ENCODE measurements at regions not wholly inside any gene's neighbourhood (a gene's known extent, or its start where the extent isn't known, plus 50 kb on each side); places are given as distances from the start of the nearest gene placed in this dataset.

GRCh38 chr10:113407218-113407617 is 145.6 kb upstream of the HABP2 start:
- no peak for ATAC-seq
- 59 to 75% methylated on average over 7 of the region's 7 CpGs for WGBS, 2 donors

GRCh38 chr10:113409175-113409574 is 143.7 kb upstream of the HABP2 start:
- 85 to 92% methylated on average over 5 to 9 of the region's 10 CpGs for WGBS, 2 donors
- Histone ChIP-seq H3K4me3 (no peak overlapping the region), H3K9me3 (no peaks in the 10 kb centered on the region), H3K27me3 (no peaks in the 10 kb centered on the region), H3K27ac (no peak overlapping the region), H3K4me1 (no peaks in the 10 kb centered on the region), H3K36me3 (replicated peaks in 1 of 2; ENCODE audit: insufficient read depth in 1 of 2, low read depth in 2 of 2) (no peaks in the 10 kb centered on the region)
- intact Hi-C loops (cut with DNase I), result no loop called here
- ATAC-seq (no peak), DNase-seq (no peak)
- TF ChIP-seq POLR2A (IDR thresholded peaks at IDR 0.05) (no peak), CTCF (IDR thresholded peaks at IDR 0.05) (no peak)

More at GRCh38 chr10:113407218-113407617, 145.6 kb upstream of the HABP2 start:
- Histone ChIP-seq H3K27me3 (no peaks in the 10 kb centered on the region), H3K4me3 (no peak overlapping the region), H3K27ac (no peak overlapping the region), H3K9me3 (no peaks in the 10 kb centered on the region), H3K4me1 (no peaks in the 10 kb centered on the region), H3K36me3 (replicated peaks in 1 of 2; ENCODE audit: insufficient read depth in 1 of 2, low read depth in 2 of 2) (no peaks in the 10 kb centered on the region)
- TF ChIP-seq POLR2A (IDR thresholded peaks at IDR 0.05) (no peak), CTCF (IDR thresholded peaks at IDR 0.05) (no peak)
- DNase-seq, result no peak
- intact Hi-C loops (cut with DNase I), result no loop called here

- H3K9me3 ChIP-seq, result no peaks in the 10 kb centered on the region
These were observed 142.2 kb upstream of the HABP2 start for GRCh38 chr10:113410618-113411017.

GRCh38 chr10:113411456-113411855 is 141.4 kb upstream of the HABP2 start:
- Histone ChIP-seq H3K27me3 (no peaks in the 10 kb centered on the region), H3K9me3 (no peaks in the 10 kb centered on the region), H3K4me1 (no peaks in the 10 kb centered on the region), H3K4me3 (no peak overlapping the region), H3K36me3 (replicated peaks in 1 of 2; ENCODE audit: insufficient read depth in 1 of 2, low read depth in 2 of 2) (no peaks in the 10 kb centered on the region), H3K27ac (no peak overlapping the region)
- TF ChIP-seq POLR2A (IDR thresholded peaks at IDR 0.05), result no peak
- TF ChIP-seq CTCF (IDR thresholded peaks at IDR 0.05), result no peak
- ATAC-seq, result no peak
- intact Hi-C loops (cut with DNase I), result no loop called here
- 39 to 44% methylated on average over 5 of the region's 5 CpGs for WGBS, 2 donors
- DNase-seq, result no peak

More at GRCh38 chr10:113410618-113411017, 142.2 kb upstream of the HABP2 start:
- no peaks in the 10 kb centered on the region for H3K36me3 ChIP-seq (replicated peaks in 1 of 2; ENCODE audit: insufficient read depth in 1 of 2, low read depth in 2 of 2)
- 68 to 83% methylated on average over 2 of the region's 2 CpGs for WGBS, 2 donors
- no peak for DNase-seq
- H3K4me1 ChIP-seq, result no peaks in the 10 kb centered on the region
- no peak for ATAC-seq
- H3K27ac ChIP-seq, result no peak overlapping the region
- intact Hi-C loops (cut with DNase I), result no loop called here
- no peak overlapping the region for H3K4me3 ChIP-seq
- TF ChIP-seq CTCF (IDR thresholded peaks at IDR 0.05), result no peak
- TF ChIP-seq POLR2A (IDR thresholded peaks at IDR 0.05), result no peak
- H3K27me3 ChIP-seq, result no peaks in the 10 kb centered on the region

GRCh38 chr10:113412161-113412560 is 140.7 kb upstream of the HABP2 start:
- WGBS, 2 donors, result 70 to 78% methylated on average over 3 of the region's 3 CpGs
- H3K27ac ChIP-seq, result no peak overlapping the region
- no peaks in the 10 kb centered on the region for H3K36me3 ChIP-seq (replicated peaks in 1 of 2; ENCODE audit: insufficient read depth in 1 of 2, low read depth in 2 of 2)
- DNase-seq (no peak), ATAC-seq (no peak)
- no peaks in the 10 kb centered on the region for H3K4me1 ChIP-seq
- intact Hi-C loops (cut with DNase I), result no loop called here
- H3K4me3 ChIP-seq, result no peak overlapping the region
- H3K9me3 ChIP-seq, result no peaks in the 10 kb centered on the region
- TF ChIP-seq CTCF (IDR thresholded peaks at IDR 0.05) (no peak), POLR2A (IDR thresholded peaks at IDR 0.05) (no peak)
- no peaks in the 10 kb centered on the region for H3K27me3 ChIP-seq

Data from body of pancreas (tissue), 4 donors.